NCI-H510A (cell line): ENCODE measurements at regions not wholly inside any gene's neighbourhood (a gene's known extent, or its start where the extent isn't known, plus 50 kb on each side); places are given as distances from the start of the nearest gene placed in this dataset.
"Not testable (repeated sequence)": the region's sequence is repeated elsewhere in the genome, so short reads cannot be mapped to it uniquely, and the experiment has no call there.

Experiments
- DNase-seq: peaks from one replicate; lab custom pipeline; 2025; lab: John Stamatoyannopoulos, UW

- DNase-seq = no peak
These were observed 1231.7 kb upstream of the ZEB2 start for GRCh38 chr2:145751629-145752028.

- no peak for DNase-seq
These were observed 1231.2 kb upstream of the ZEB2 start for GRCh38 chr2:145751155-145751554.

DNA sequence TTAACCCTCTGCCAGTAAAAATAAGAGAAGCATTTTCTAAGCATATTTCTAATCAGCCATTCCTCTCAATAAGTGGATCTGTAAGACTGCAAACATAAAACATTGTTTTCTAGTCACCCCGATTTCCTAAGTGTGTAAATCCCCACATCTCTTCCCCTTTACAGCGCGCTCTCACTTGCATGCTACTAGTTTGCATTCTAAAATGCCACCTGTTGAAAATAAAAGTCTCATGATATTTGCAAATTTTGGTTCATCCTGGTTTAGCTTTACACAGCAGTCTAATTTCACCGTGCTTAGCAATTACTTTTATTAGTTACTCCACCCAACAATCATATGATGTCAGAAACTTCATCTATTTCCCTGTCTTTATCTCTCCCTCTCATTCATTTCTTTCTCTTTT lies 1230.7 kb upstream of the ZEB2 start:
- no peak for DNase-seq

GRCh38 chr2:145750144-145750543 lies 1230.2 kb upstream of the ZEB2 start:
- DNase-seq = no peak

DNA sequence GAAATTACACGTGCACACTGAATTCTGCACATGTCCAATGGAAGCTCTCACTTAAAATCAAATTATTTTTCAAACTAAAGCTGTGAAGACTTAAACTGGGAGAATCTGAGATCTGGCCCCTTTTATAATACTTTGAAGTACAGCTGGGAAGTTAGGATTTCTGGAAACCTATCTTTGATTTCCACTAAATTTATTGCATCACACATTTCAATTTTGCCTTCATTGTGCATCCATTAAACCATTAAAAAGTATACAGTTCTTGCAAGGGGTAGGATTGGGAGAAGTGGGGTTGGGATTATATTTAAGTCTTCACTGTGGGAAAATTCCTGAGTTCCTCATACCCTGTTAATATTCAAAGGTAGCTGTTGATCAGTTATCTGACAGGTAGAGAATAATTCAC lies 1229.6 kb upstream of the ZEB2 start:
- DNase-seq = no peak

GRCh38 chr2:145748927-145749326 lies 1229.0 kb upstream of the ZEB2 start:
- DNase-seq = no peak

DNA sequence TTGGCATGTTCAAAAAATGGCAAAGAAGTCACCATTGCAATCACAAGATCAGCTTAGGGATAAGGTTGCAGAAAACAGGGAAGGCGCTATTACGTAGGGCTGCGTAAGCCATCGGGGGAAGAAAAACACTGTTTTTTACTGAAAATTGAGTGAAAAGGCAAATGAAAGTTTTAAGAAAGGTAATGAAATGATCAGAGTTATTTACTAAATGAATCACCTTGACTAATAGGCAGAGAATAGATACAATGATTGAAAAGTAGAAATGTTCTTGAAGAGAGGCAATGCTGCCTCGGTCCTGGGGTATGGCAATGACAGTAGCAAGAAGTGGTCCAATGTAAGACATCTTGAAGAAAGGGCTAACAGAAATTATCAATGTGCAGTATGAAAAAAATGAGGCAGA lies 1227.8 kb upstream of the ZEB2 start:
- no peak for DNase-seq

GRCh38 chr2:145745387-145745721 lies 1225.4 kb upstream of the ZEB2 start:
- DNase-seq = not testable (repeated sequence)

- DNase-seq = no peak
These were observed 1224.8 kb upstream of the ZEB2 start for GRCh38 chr2:145744541-145745386.

DNA sequence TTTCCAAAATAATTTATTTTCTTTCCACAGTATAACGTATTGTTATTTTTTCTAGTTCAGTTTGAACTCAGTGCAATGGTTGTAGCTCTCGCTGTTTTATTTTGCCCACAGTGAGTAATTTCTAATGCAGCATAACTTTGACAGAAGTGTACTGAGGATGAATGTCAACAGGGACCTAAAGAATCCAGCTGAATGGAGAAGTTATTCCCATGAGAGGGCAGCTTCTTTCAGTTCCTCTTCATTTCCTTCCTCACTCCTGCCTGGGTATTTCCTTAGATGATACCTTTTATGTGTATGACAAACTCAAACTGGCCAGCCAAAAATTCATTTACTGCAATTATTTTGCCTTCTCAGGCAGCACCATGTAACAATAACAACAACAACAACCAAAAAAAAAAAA lies 1223.1 kb upstream of the ZEB2 start:
- DNase-seq = no peak

GRCh38 chr2:145741636-145742035 lies 1221.7 kb upstream of the ZEB2 start:
- DNase-seq = no peak

- no peak for DNase-seq
These were observed 1221.3 kb upstream of the ZEB2 start for GRCh38 chr2:145741181-145741580.

GRCh38 chr2:145740302-145740701 lies 1220.4 kb upstream of the ZEB2 start:
- DNase-seq = no peak

GRCh38 chr2:145739681-145740080 lies 1219.8 kb upstream of the ZEB2 start:
- no peak for DNase-seq

DNA sequence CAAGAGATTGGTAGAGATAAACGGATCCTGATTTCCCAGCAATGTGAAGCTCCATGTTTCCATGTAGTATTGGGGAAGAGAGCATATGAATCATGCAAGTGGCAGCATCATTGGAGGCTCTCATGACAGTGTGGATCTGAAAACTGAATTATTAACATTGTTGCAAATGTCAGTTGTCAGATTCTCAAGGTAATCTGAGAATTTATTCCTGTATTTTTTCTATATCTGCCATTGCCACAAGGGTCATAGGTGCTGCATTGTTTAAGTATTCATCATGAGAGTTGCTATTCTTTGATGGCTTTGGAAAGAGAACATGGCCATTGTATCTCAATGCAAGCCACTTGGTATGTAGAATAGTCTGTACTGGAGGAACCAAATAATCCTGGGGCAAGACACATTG lies 1217.0 kb upstream of the ZEB2 start:
- no peak for DNase-seq

GRCh38 chr2:145731467-145731866 lies 1211.5 kb upstream of the ZEB2 start:
- no peak for DNase-seq

DNA sequence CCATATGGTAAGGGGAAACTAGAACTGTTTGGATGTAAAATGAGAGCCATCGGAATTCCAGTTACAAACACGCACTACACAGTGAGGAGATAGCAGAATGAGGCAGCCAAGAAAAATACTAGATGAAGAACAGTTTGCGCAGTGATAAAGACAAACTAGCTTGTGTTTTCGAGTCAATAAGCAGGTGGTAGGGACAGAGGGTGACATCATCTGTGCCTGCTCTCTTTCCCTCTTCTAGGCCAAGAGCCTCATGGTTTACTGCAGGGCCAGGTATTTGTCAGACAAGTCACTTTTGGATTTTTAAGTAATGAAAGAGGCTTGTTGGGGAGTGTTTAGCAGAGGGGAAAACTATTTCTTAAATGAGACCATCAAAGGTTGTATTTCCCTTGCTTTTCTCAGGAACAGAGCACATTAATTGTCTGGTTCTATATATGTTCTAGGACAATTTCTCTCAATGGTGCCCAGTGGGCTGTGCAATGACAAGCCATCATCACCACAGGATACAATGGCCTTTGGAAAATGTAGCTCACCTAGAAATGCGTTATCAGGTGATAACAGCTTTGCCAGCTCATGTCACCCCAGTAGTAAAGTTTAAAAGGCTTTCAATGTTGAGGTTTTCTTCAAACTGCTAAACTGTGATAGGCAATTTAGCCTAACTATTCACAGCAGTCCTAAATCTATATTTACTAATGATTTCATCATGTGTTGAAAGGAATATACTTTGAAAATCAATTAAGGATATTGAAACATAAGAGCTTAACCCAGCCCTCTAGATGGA lies 1210.3 kb upstream of the ZEB2 start:
- no peak for DNase-seq

- DNase-seq = no peak
These were observed 1209.6 kb upstream of the ZEB2 start for GRCh38 chr2:145729481-145729880.

DNA sequence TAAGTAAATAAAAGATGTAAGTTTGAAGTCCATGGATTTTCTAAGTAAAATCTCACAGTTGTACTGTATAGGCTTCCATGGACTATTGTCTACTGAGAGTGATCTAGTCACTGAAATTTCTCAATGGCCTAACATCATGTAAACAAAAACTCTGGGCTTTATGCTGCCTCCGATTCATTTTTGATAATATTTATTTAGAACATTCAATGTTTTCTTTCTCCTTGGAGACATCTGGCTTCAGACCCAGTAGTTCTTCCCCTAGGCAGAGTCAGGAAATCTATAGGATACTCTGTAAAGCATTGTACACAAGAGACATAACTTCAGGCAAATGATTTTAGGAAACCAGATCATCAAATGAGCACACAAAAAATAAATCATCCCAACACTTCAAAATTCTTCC lies 1208.6 kb upstream of the ZEB2 start:
- DNase-seq = no peak

GRCh38 chr2:145725876-145726275 lies 1206.0 kb upstream of the ZEB2 start:
- DNase-seq = no peak

GRCh38 chr2:145724311-145724898 lies 1204.5 kb upstream of the ZEB2 start:
- DNase-seq = no peak

DNA sequence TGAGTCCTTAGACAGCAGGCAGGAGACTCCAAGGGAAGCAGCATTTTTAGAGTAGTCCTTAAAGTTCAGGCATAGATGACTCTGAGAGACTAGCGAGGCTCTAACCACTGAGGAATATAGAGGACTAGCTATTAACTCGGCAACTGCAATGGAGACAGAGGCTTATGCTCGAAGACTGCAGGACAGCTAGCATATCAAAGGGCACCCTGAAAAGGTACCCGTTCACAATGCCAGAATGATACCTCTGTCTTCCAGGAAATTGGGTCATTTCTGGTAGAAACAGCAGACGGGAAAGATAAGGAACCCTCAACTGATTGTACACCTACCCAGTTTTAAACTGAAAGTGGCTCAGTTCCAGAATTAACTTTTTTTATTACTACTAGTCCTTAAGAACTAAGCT lies 1204.0 kb upstream of the ZEB2 start:
- DNase-seq = no peak

GRCh38 chr2:145721681-145722080 lies 1201.8 kb upstream of the ZEB2 start:
- DNase-seq = no peak
